ENCODE measurements at regions not wholly inside any gene's neighbourhood (a gene's known extent, or its start where the extent isn't known, plus 50 kb on each side); places are given as distances from the start of the nearest gene placed in this dataset.

DNA sequence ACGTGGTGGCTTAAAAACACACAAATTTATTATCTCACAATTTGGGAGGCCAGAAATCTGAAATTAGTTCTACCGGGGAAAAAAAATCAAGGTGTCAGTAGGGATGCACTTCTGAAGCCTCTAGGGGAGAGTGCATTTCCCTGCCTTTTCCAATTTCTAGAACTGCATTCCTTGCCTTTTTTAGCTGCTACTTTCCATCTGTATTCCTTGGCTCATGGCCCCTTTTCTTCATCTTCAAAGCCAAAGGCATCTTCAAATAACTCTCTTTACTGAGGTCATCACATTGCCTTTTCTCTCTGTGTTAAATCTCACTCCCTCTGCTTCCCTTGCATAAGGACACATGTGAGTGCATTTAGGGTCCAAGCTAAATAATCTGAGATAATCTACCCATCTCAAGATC, 69.5 kb upstream of the NEO1 start:
- no peaks in the 10 kb centered on the region for H3K27me3 ChIP-seq (ENCODE audit: control insufficient read depth, insufficient read depth, low read length)
- ChIA-PET CTCF (interaction anchor here (0.6 kb wide), 1 partner anchor 283 kb away, joined by 3 read pairs; no protein-coding TSS in a partner anchor), POLR2A (no interaction called here)
- H3K36me3 ChIP-seq (ENCODE audit: control insufficient read depth, insufficient read depth, low read length) = no peaks in the 10 kb centered on the region
- TF ChIP-seq, protein P1, sequence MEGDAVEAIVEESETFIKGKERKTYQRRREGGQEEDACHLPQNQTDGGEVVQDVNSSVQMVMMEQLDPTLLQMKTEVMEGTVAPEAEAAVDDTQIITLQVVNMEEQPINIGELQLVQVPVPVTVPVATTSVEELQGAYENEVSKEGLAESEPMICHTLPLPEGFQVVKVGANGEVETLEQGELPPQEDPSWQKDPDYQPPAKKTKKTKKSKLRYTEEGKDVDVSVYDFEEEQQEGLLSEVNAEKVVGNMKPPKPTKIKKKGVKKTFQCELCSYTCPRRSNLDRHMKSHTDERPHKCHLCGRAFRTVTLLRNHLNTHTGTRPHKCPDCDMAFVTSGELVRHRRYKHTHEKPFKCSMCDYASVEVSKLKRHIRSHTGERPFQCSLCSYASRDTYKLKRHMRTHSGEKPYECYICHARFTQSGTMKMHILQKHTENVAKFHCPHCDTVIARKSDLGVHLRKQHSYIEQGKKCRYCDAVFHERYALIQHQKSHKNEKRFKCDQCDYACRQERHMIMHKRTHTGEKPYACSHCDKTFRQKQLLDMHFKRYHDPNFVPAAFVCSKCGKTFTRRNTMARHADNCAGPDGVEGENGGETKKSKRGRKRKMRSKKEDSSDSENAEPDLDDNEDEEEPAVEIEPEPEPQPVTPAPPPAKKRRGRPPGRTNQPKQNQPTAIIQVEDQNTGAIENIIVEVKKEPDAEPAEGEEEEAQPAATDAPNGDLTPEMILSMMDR (IDR thresholded peaks at IDR 0.05; ENCODE audit: insufficient read depth, low read depth, low read length) = no peak
- no peak overlapping the region for H3K4me3 ChIP-seq (ENCODE audit: low read depth, low read length)
- no peak for DNase-seq (ENCODE audit: low read depth)

DNA sequence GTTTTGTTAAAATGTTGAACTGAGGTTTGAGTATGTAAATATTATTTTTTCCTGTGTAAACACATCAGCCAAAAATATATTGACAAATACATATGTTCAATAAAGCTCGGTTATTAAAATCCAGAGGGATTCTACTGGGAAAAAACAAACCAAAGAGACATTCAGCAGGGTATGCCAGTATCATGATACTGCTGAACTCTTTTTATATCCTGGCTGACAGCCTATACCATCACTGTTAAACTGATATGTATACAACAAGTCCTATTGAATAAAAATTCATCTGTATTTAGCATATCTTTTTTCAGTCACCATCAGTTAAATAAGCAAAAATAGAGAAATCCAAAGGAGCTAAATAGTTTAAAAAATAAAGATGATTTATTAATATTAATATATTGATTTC, 71.6 kb upstream of the NEO1 start:
- no peaks in the 10 kb centered on the region for H3K27me3 ChIP-seq (ENCODE audit: control insufficient read depth, insufficient read depth, low read length)
- no peak overlapping the region for H3K4me3 ChIP-seq (ENCODE audit: low read depth, low read length)
- TF ChIP-seq, protein P1 (IDR thresholded peaks at IDR 0.05; ENCODE audit: insufficient read depth, low read depth, low read length) = no peak
- CTCF ChIA-PET = no interaction called here
- H3K36me3 ChIP-seq (ENCODE audit: control insufficient read depth, insufficient read depth, low read length) = no peaks in the 10 kb centered on the region
- DNase-seq (ENCODE audit: low read depth) = no peak
- POLR2A ChIA-PET = no interaction called here

DNA sequence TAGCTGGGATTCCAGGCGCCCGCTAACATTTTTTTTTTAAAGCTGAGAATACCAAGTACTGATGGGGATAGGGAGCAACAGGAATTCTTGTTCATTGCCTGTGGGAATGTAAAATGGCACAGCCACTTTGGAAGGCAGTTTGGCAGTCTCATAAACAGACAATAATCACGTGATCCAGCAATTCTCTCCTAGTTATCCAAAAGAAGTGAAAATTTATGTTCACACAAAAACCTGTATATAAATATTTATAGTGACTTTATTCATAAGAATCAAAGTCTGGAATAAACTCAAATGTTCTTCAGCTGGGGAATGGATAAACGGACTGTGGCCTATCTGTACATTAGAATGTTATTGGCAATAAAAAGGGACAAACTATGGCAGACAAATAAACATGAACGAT, 72.5 kb upstream of the NEO1 start:
- TF ChIP-seq, protein P1 (IDR thresholded peaks at IDR 0.05; ENCODE audit: insufficient read depth, low read depth, low read length) = no peak
- POLR2A ChIA-PET = no interaction called here
- CTCF ChIA-PET = no interaction called here
- Histone ChIP-seq H3K36me3 (ENCODE audit: control insufficient read depth, insufficient read depth, low read length) (no peaks in the 10 kb centered on the region), H3K4me3 (ENCODE audit: low read depth, low read length) (no peak overlapping the region), H3K27me3 (ENCODE audit: control insufficient read depth, insufficient read depth, low read length) (no peaks in the 10 kb centered on the region)
- no peak for DNase-seq (ENCODE audit: low read depth)

DNA sequence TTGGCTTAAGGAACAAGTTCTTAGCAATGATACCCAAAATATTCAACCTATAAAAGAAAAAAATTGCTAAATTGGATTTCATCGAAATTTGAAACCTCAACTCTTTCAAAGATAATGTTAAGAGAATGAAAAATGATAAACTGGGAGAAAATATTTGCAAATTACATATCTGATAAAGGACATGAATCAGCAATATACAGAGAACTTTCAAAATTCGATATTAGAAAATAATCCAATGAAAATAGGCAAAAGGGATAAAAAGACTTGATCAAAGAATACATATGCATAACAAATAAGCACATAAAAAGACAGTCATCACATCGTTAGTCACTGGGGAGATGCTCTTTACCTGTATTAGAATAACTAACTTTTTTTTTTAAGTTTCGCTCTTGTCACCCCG, 73.0 kb upstream of the NEO1 start:
- CTCF ChIA-PET = no interaction called here

DNA sequence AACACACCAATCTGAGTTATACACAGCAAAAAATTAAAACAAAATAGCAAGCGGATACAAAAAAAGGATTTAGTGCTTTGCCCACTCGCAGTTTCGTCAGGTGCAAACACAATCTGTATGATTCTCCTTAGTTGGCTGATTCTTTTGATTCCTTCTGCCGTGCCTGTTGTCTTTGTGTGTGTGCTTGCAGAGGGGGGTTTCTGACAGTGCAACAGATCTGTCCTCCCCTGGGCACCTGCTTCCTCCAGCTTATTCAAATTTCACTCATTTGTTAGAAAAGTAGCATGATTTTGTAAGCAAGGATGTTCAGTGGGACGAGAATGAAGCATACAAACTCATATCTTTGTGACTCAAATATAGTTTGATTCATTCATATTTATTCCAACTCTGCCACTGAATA, 74.0 kb upstream of the NEO1 start:
- no peaks in the 10 kb centered on the region for H3K27me3 ChIP-seq (ENCODE audit: control insufficient read depth, insufficient read depth, low read length)
- TF ChIP-seq, protein P1 (IDR thresholded peaks at IDR 0.05; ENCODE audit: insufficient read depth, low read depth, low read length) = no peak
- ChIA-PET POLR2A (no interaction called here), CTCF (no interaction called here)
- no peak for DNase-seq (ENCODE audit: low read depth)
- no peak overlapping the region for H3K4me3 ChIP-seq (ENCODE audit: low read depth, low read length)
- no peaks in the 10 kb centered on the region for H3K36me3 ChIP-seq (ENCODE audit: control insufficient read depth, insufficient read depth, low read length)

More for the DNA sequence above, 73.0 kb upstream of the NEO1 start:
- Histone ChIP-seq H3K36me3 (ENCODE audit: control insufficient read depth, insufficient read depth, low read length) (no peaks in the 10 kb centered on the region), H3K4me3 (ENCODE audit: low read depth, low read length) (no peak overlapping the region), H3K27me3 (ENCODE audit: control insufficient read depth, insufficient read depth, low read length) (no peaks in the 10 kb centered on the region)
- TF ChIP-seq, protein P1 (IDR thresholded peaks at IDR 0.05; ENCODE audit: insufficient read depth, low read depth, low read length) = no peak
- DNase-seq (ENCODE audit: low read depth) = no peak
- POLR2A ChIA-PET = no interaction called here

Measured in BJ (cell line).